ENCODE measurements at regions not wholly inside any gene's neighbourhood (a gene's known extent, or its start where the extent isn't known, plus 50 kb on each side); places are given as distances from the start of the nearest gene placed in this dataset.

DNA sequence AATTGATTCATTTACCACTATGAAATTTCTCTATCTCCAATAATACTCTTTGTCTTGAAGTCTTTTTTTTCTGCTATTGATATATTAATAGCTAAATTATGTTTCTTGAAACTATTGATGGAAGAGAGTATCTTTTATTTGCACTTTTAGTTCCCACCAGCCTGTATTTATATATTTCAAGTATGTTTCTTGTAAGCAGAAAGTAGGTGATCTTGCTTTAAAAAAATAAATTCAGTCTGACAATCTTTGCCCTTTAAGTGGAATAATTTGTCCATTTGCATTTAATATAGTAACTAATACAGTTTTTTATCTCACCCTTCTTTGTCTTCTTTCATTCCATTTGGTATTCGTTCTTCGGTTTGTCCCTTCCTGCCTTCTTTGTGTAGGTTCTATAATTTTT lies 790.5 kb downstream of the MCTP2 start (continued):
- no peak for TF ChIP-seq E2F6 (IDR thresholded peaks at IDR 0.05)
- TF ChIP-seq TBP (IDR thresholded peaks at IDR 0.05; ENCODE audit: low read depth, low read length), result no peak
- TF ChIP-seq PHF8 (conservative IDR thresholded peaks at IDR 0.05; ENCODE audit: low read depth, low read length), result no peak

Measured in H1 (cell line).